A673 (cell line): ENCODE measurements at regions not wholly inside any gene's neighbourhood (a gene's known extent, or its start where the extent isn't known, plus 50 kb on each side); places are given as distances from the start of the nearest gene placed in this dataset.

Source experiments
- CTCF ChIP-seq: fragments of 300-800, 200-600 bp; sonication (generic); conservative IDR thresholded peaks from 2 replicates; pipeline ENCODE4 v1.5.1; 2017; ENCODE audit warnings: low read depth, mild to moderate bottlenecking, antibody characterized with exemption, low read length, moderate library complexity, mixed read lengths
- EZH2 ChIP-seq: fragments of 200-600 bp; sonication (generic); IDR thresholded peaks from 2 replicates; pipeline ENCODE4 v1.6.1; 2017; ENCODE audit warnings: borderline replicate concordance, low read depth, mild to moderate bottlenecking, mixed read lengths, antibody characterized with exemption, low read length; ENCODE audit not compliant: poor library complexity, severe bottlenecking

- TF ChIP-seq CTCF (no peak), EZH2 (no peak)
Measured at GRCh38 chr12:126873701-126874100, 1393.3 kb upstream of the TMEM132C start.
